GM23248 (cell line): ENCODE measurements at regions not wholly inside any gene's neighbourhood (a gene's known extent, or its start where the extent isn't known, plus 50 kb on each side); places are given as distances from the start of the nearest gene placed in this dataset.

Experiments used
- EZH2 ChIP-seq: fragments of 200-600 bp; sonication (generic); IDR thresholded peaks from 2 replicates; pipeline ENCODE4 v1.6.1; 2018; ENCODE audit warnings: antibody characterized with exemption, mild to moderate bottlenecking; ENCODE audit not compliant: insufficient read depth, poor library complexity, severe bottlenecking
- EZH2phosphoT487 ChIP-seq: fragments of 200-600 bp; sonication (generic); IDR thresholded peaks from 2 replicates; pipeline ENCODE4 v1.6.1; 2018; ENCODE audit warnings: antibody characterized with exemption, moderate library complexity, mild to moderate bottlenecking, low read depth; ENCODE audit not compliant: insufficient read depth

GRCh38 chr18:66972681-66973080 lies 368.8 kb upstream of the CDH19 start:
- TF ChIP-seq EZH2phosphoT487 (no peak), EZH2 (no peak)
